C4-2B (cell line): ENCODE measurements at regions not wholly inside any gene's neighbourhood (a gene's known extent, or its start where the extent isn't known, plus 50 kb on each side); places are given as distances from the start of the nearest gene placed in this dataset.

ENCODE experiments used
- ZFX ChIP-seq: fragments of 450-650 bp; IDR thresholded peaks from 2 replicates; pipeline ENCODE4 v1.6.1; 2017
- TF ChIP-seq, protein P1 (sequence below): fragments of 450-650 bp; conservative IDR thresholded peaks from 2 replicates; pipeline ENCODE4 v1.5.1; 2017; ENCODE audit warnings: mild to moderate bottlenecking

DNA sequence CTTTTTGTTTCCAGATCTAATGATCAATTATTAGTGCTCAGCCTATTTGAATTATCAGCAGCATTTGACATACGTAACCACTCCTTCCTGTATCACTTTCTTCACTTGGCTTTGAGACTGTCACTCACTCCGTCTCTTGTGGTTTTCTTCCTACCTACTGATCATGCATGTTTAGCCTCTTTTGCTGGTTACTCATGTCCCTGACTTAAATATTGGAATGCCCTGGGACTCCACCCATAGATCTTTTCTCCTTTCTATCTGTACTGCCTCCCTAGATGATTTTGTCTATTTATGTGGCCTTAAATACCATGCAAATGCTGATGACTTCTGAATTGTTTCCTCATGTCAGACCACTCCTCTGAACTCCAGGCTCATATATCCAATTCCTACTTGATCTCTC lies 57.7 kb upstream of the PDE4B start:
- TF ChIP-seq, protein P1, sequence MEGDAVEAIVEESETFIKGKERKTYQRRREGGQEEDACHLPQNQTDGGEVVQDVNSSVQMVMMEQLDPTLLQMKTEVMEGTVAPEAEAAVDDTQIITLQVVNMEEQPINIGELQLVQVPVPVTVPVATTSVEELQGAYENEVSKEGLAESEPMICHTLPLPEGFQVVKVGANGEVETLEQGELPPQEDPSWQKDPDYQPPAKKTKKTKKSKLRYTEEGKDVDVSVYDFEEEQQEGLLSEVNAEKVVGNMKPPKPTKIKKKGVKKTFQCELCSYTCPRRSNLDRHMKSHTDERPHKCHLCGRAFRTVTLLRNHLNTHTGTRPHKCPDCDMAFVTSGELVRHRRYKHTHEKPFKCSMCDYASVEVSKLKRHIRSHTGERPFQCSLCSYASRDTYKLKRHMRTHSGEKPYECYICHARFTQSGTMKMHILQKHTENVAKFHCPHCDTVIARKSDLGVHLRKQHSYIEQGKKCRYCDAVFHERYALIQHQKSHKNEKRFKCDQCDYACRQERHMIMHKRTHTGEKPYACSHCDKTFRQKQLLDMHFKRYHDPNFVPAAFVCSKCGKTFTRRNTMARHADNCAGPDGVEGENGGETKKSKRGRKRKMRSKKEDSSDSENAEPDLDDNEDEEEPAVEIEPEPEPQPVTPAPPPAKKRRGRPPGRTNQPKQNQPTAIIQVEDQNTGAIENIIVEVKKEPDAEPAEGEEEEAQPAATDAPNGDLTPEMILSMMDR = no peak
- no peak for TF ChIP-seq ZFX
